ENCODE measurements at regions not wholly inside any gene's neighbourhood (a gene's known extent, or its start where the extent isn't known, plus 50 kb on each side); places are given as distances from the start of the nearest gene placed in this dataset.

- FAIRE-seq (no peak), DNase-seq (ENCODE audit: low read depth in 1 of 2, low spot score in 2 of 2) (no peak)
- Histone ChIP-seq H4K20me1 (replicated peaks in 1 of 2; ENCODE audit: control insufficient read depth in 1 of 2, insufficient read depth in 2 of 2, low read length in 2 of 2) (no peaks in the 10 kb centered on the region), H3K9ac (replicated peaks in 1 of 4; ENCODE audit: extremely low read depth in 1 of 4, low read depth in 3 of 4, low read length in 3 of 4) (no peak overlapping the region), H2AFZ (ENCODE audit: low read length) (no peak overlapping the region), H2BK20ac (ENCODE audit: low read length) (no peak overlapping the region), H3K23me2 (ENCODE audit: low read depth, low read length) (no peaks in the 10 kb centered on the region), H3K4me3 (ENCODE audit: extremely low read depth in 1 of 4, insufficient read depth in 2 of 4, low read depth in 3 of 4, low read length in 4 of 4) (no peak overlapping the region), H3K4me2 (ENCODE audit: insufficient read depth in 1 of 2, low read depth in 2 of 2, low read length in 2 of 2) (no peak overlapping the region), H3K23ac (ENCODE audit: insufficient read length) (no peak overlapping the region), H2BK15ac (ENCODE audit: low read length) (no peak overlapping the region), H3K9me3 (ENCODE audit: insufficient read depth in 2 of 2, low read depth in 1 of 2, low read length in 1 of 2) (no peaks in the 10 kb centered on the region), H2BK5ac (ENCODE audit: low read depth, low read length) (no peak overlapping the region), H3K56ac (replicated peaks; ENCODE audit: insufficient read length, low read depth, low read length) (no peak overlapping the region), H3K79me1 (ENCODE audit: low read depth, low read length) (no peaks in the 10 kb centered on the region), H3K79me2 (ENCODE audit: control insufficient read depth in 1 of 2, insufficient read depth in 2 of 2, low read length in 2 of 2) (no peaks in the 10 kb centered on the region), H4K8ac (ENCODE audit: extremely low read depth, insufficient read depth, low read length) (no peak overlapping the region), H3K4me1 (replicated peaks in 1 of 4; ENCODE audit: control insufficient read depth in 3 of 4, insufficient read depth in 4 of 4, low read length in 3 of 4) (peaks cover 0 to 12% (median under 1%) of the 10 kb centered on the region in 4 experiments; a peak in 2 of 7 replicates), H4K5ac (ENCODE audit: insufficient read length, low read depth, low read length) (no peak overlapping the region), H3K36me3 (ENCODE audit: control insufficient read depth in 2 of 4, insufficient read depth in 4 of 4, low read length in 3 of 4) (no peaks in the 10 kb centered on the region), H3K27ac (ENCODE audit: low read depth, low read length) (no peak overlapping the region), H3K14ac (ENCODE audit: insufficient read length) (no peak overlapping the region), H3K18ac (ENCODE audit: extremely low read depth, low read length) (no peak overlapping the region), H2BK12ac (ENCODE audit: low read depth, low read length) (no peak overlapping the region), H2BK120ac (replicated peaks; ENCODE audit: low read depth, low read length) (no peak overlapping the region), H3K27me3 (replicated peaks in 1 of 4; ENCODE audit: control insufficient read depth in 3 of 4, extremely low read depth in 1 of 4, insufficient read depth in 3 of 4, low read length in 3 of 4) (no peaks in the 10 kb centered on the region), H2AK5ac (ENCODE audit: low read depth, low read length) (no peak overlapping the region), H4K91ac (replicated peaks; ENCODE audit: insufficient read length, low read length) (no peak overlapping the region), H3K4ac (replicated peaks; ENCODE audit: insufficient read length, low read depth, low read length) (no peak overlapping the region)
- POLR2A ChIA-PET (ENCODE audit: partially characterized antibody): interaction anchor here (0.6 to 0.9 kb wide), 2 partner anchors 8 to 195 kb away, joined by 3 read pairs; no protein-coding TSS in a partner anchor
- TF ChIP-seq KDM1A (IDR thresholded peaks at IDR 0.05; ENCODE audit: borderline replicate concordance, low read length) (no peak), PHF8 (conservative IDR thresholded peaks at IDR 0.05; ENCODE audit: low read depth, low read length) (no peak), YY1 (IDR thresholded peaks at IDR 0.05; ENCODE audit: low read depth, low read length) (no peak), USF2 (IDR thresholded peaks at IDR 0.05; ENCODE audit: low read length) (no peak), ASH2L (IDR thresholded peaks at IDR 0.05; ENCODE audit: low read length) (no peak), CTBP2 (IDR thresholded peaks at IDR 0.05; ENCODE audit: borderline replicate concordance, insufficient read depth, insufficient read length, low read length) (no peak)
- WGBS, 2 experiments (ENCODE audit: extremely low coverage in 1 of 2, insufficient coverage in 1 of 2, insufficient read length in 1 of 2, insufficient replicate concordance in 2 of 2, low coverage in 1 of 2, low lambda C conversion rate in 2 of 2, missing lambda C conversion rate in 1 of 2): 83% methylated on average over 1 of the region's 1 CpG; no CpG with 5 or more reads in 1 of the 2 experiments
- CTCF ChIA-PET (ENCODE audit: partially characterized antibody): interaction anchor here (1.5 kb wide), 1 partner anchor 486 kb away, joined by 3 read pairs; no protein-coding TSS in a partner anchor
These were observed 400.1 kb downstream of the LNPK start for GRCh38 chr2:175601969-175602368.

Data from H1 (cell line).